ENCODE measurements at regions not wholly inside any gene's neighbourhood (a gene's known extent, or its start where the extent isn't known, plus 50 kb on each side); places are given as distances from the start of the nearest gene placed in this dataset.
"Not testable (repeated sequence)": the region's sequence is repeated elsewhere in the genome, so short reads cannot be mapped to it uniquely, and the experiment has no call there.

DNA sequence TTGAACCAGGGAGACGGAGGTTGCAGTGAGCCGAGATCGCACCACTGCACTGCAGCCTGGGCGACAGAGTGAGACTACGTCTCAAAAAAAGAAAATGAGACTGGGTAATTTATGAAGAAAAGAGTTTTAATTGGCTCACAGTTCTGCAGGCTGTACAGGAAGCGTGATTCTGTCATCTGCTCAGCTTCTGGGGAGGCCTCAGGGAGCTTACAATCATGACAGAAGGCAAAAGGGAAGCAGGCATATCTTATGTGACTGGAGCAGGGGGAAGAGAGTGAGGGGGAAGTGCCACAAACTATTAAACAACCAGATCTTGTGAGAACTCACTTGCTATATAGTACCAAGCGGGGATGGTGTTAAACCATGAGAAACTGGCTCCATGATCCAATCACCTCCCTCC lies 1476.2 kb upstream of the DEFB115 start:
- H4K8ac ChIP-seq (replicated peaks; ENCODE audit: insufficient read length, low read depth, low read length); H3K27me3 Mint-ChIP-seq (ENCODE audit: low read depth); H2AK5ac ChIP-seq (ENCODE audit: insufficient read length, low read length); H4K5ac ChIP-seq (ENCODE audit: insufficient read length, low read depth, low read length); H3K4me3 Mint-ChIP-seq; H4K91ac ChIP-seq (ENCODE audit: insufficient read length, low read depth, low read length); H3K79me2 ChIP-seq (ENCODE audit: insufficient read depth, low read length); H3K18ac ChIP-seq (ENCODE audit: insufficient read length, low read depth, low read length); H3K4me1 Mint-ChIP-seq; H3K9ac ChIP-seq (ENCODE audit: extremely low read depth, insufficient read length, low read length); H3K27me3 ChIP-seq (ENCODE audit: insufficient read depth, low read length); H3K23me2 ChIP-seq (ENCODE audit: insufficient read length, low read depth, low read length, poor library complexity, severe bottlenecking); H2BK5ac ChIP-seq (ENCODE audit: insufficient read length, low read length); H2BK120ac ChIP-seq (ENCODE audit: low read depth, low read length, poor library complexity, severe bottlenecking); H2BK12ac ChIP-seq (ENCODE audit: insufficient read length, low read depth, low read length); H3K14ac ChIP-seq (ENCODE audit: insufficient read depth, low read length); H3K4ac ChIP-seq (ENCODE audit: low read depth, low read length); H2BK20ac ChIP-seq (ENCODE audit: low read depth, low read length, poor library complexity, severe bottlenecking); H3K56ac ChIP-seq (ENCODE audit: insufficient read length, low read depth, low read length); H3T11ph ChIP-seq (ENCODE audit: low read length); H3K23ac ChIP-seq (ENCODE audit: insufficient read length, low read depth, low read length); H3K79me1 ChIP-seq (ENCODE audit: insufficient read depth, low read depth, low read length, poor library complexity, severe bottlenecking); H4K20me1 ChIP-seq (ENCODE audit: control insufficient read depth, insufficient read depth, insufficient read length); H3K27ac ChIP-seq (ENCODE audit: insufficient read length, low read depth, low read length); H3K4me1 ChIP-seq (ENCODE audit: insufficient read depth, low read length); H2BK15ac ChIP-seq (ENCODE audit: low read depth, low read length); H3K27ac Mint-ChIP-seq; DNase-seq; H3K4me2 ChIP-seq (ENCODE audit: insufficient read depth, insufficient read length, low read length); H2AFZ ChIP-seq (ENCODE audit: low read length): not testable (repeated sequence)
- Mint-ChIP-seq H3K36me3 (ENCODE audit: insufficient read depth in 1 of 3, low read depth in 3 of 3) (peaks cover 21 to 42% (median 26%) of the 10 kb centered on the region in 3 experiments), H3K9me3 (peaks cover 94% of the 10 kb centered on the region in 2 experiments)
- peaks cover 65% of the 10 kb centered on the region for H3K9me3 ChIP-seq (ENCODE audit: control insufficient read depth, low read depth, low read length)
- WGBS (ENCODE audit: extremely low coverage, insufficient read length, low lambda C conversion rate): no CpG with 5 or more reads among the region's 7 CpGs

DNA sequence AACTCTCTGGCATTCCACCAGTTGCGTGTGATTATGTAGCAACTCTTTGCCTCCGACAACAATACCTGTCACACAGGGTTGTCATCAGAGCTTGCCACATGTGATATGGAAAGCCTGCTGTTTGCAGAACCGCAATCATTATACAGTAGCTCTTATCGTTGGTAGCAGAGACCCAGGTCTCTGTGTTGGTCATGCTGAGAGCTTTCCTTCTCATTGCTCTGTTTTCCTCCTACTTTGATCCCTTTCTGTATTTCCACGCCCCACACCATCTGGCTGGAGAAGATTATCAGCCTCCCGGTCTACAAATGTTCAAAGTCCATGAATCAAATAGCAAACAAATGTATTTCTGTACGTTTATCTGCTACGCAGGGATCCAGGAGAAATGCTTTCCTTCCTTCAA lies 1475.6 kb upstream of the DEFB115 start:
- peaks cover 72% of the 10 kb centered on the region for H3K9me3 ChIP-seq (ENCODE audit: control insufficient read depth, low read depth, low read length)
- H3K27ac ChIP-seq (ENCODE audit: insufficient read length, low read depth, low read length): not testable (repeated sequence)
- H3K9me3 Mint-ChIP-seq: peaks cover 95 to 96% of the 10 kb centered on the region in 2 experiments

More for the DNA sequence above, 1475.6 kb upstream of the DEFB115 start:
- H2AK5ac ChIP-seq (ENCODE audit: insufficient read length, low read length); H2BK15ac ChIP-seq (ENCODE audit: low read depth, low read length); H3K79me2 ChIP-seq (ENCODE audit: insufficient read depth, low read length); DNase-seq; H3K27ac Mint-ChIP-seq; H3K18ac ChIP-seq (ENCODE audit: insufficient read length, low read depth, low read length); H3K56ac ChIP-seq (ENCODE audit: insufficient read length, low read depth, low read length); H3K14ac ChIP-seq (ENCODE audit: insufficient read depth, low read length); H4K20me1 ChIP-seq (ENCODE audit: control insufficient read depth, insufficient read depth, insufficient read length); H3K4me1 ChIP-seq (ENCODE audit: insufficient read depth, low read length); H3K27me3 Mint-ChIP-seq (ENCODE audit: low read depth); H2BK12ac ChIP-seq (ENCODE audit: insufficient read length, low read depth, low read length); H4K5ac ChIP-seq (ENCODE audit: insufficient read length, low read depth, low read length); H3K4ac ChIP-seq (ENCODE audit: low read depth, low read length); H3K23me2 ChIP-seq (ENCODE audit: insufficient read length, low read depth, low read length, poor library complexity, severe bottlenecking); H2AFZ ChIP-seq (ENCODE audit: low read length); H4K91ac ChIP-seq (ENCODE audit: insufficient read length, low read depth, low read length); H2BK20ac ChIP-seq (ENCODE audit: low read depth, low read length, poor library complexity, severe bottlenecking); H2BK120ac ChIP-seq (ENCODE audit: low read depth, low read length, poor library complexity, severe bottlenecking); H3K9ac ChIP-seq (ENCODE audit: extremely low read depth, insufficient read length, low read length); H3K4me1 Mint-ChIP-seq; H3K79me1 ChIP-seq (ENCODE audit: insufficient read depth, low read depth, low read length, poor library complexity, severe bottlenecking); H3K27me3 ChIP-seq (ENCODE audit: insufficient read depth, low read length); H3K23ac ChIP-seq (ENCODE audit: insufficient read length, low read depth, low read length); H2BK5ac ChIP-seq (ENCODE audit: insufficient read length, low read length); H3T11ph ChIP-seq (ENCODE audit: low read length); H3K4me3 Mint-ChIP-seq; H3K4me2 ChIP-seq (ENCODE audit: insufficient read depth, insufficient read length, low read length); H4K8ac ChIP-seq (replicated peaks; ENCODE audit: insufficient read length, low read depth, low read length): not testable (repeated sequence)
- WGBS (ENCODE audit: extremely low coverage, insufficient read length, low lambda C conversion rate): no CpG with 5 or more reads among the region's 8 CpGs
- H3K36me3 Mint-ChIP-seq (ENCODE audit: insufficient read depth in 1 of 3, low read depth in 3 of 3): peaks cover 25 to 45% (median 26%) of the 10 kb centered on the region in 3 experiments

Data from H9 (cell line).